ENCODE measurements at regions not wholly inside any gene's neighbourhood (a gene's known extent, or its start where the extent isn't known, plus 50 kb on each side); places are given as distances from the start of the nearest gene placed in this dataset.

GRCh38 chr18:72634500-72634899, 90.4 kb upstream of the CBLN2 start:
- TF ChIP-seq EZH2 (IDR thresholded peaks at IDR 0.05; ENCODE audit: borderline replicate concordance, low read depth, low read length, severe bottlenecking) (no peak), CTCF (IDR thresholded peaks at IDR 0.05; ENCODE audit: borderline replicate concordance, extremely low read depth, low read length, poor library complexity, severe bottlenecking) (no peak)
